Activated T-cell treated with anti-CD3 and anti-CD28 coated beads, Interleukin-2, amount 50 U/mL, for 48 hours (primary cell): ENCODE measurements at regions not wholly inside any gene's neighbourhood (a gene's known extent, or its start where the extent isn't known, plus 50 kb on each side); places are given as distances from the start of the nearest gene placed in this dataset.
"Not testable (repeated sequence)": the region's sequence is repeated elsewhere in the genome, so short reads cannot be mapped to it uniquely, and the experiment has no call there.

ENCODE experiments used
- DNase-seq, 2 experiments: peaks; one replicate each; pipeline ENCODE4 v3.0.0-alpha.2; 2020

DNA sequence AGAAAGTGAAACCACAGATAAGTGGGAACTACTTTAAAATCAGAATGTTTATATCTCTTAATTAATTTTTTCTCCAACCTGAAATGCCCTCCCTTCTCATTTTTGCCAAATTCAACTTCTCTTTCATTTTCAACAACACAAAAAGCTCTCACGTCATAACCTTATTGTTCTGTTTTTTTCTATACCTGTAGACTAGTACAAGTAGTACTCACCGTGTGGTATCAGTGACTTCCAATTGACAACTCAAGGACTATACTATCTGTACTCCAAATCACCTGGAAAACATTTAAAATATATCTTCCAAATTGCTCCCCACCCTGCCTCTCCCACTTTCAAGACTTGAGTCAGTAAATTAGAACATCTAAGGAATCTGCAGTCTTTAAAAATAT is 72.8 kb upstream of the ZNF280D start:
- DNase-seq, result no peak

DNA sequence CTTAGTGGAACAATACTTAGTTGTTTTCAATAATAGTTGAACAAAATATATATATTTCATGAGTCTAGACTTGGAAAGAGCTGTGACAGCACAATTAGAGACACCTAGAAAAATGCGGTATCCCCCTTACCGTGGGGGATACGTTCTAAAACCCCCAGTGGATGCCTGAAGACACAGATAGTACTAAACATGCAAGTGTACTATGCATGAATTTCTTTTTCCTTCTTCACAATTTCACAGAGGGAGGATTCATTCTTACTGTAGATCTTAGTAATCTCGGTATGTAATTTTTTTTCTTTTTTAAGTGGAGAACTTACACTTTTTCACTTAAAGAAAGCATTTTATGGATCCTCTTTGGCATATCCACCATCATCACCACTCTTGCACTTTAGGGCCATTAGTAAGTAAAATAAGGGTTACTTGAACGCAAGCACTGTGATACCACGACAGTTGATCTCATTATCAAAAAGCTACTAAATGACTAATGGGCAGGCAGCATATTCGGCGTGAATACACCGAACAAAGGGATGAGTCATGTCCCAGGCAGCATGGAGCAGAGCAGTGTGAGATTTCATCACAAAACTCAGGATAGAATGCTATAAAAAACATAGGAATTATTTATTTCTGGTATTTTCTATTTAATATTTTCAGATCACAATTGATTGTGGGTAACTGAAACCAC is 72.3 kb upstream of the ZNF280D start:
- peak in 1 of 2 experiments; percentile 32 for DNase-seq

GRCh38 chr15:56804938-56805337 is 71.6 kb upstream of the ZNF280D start:
- DNase-seq, result no peak

DNA sequence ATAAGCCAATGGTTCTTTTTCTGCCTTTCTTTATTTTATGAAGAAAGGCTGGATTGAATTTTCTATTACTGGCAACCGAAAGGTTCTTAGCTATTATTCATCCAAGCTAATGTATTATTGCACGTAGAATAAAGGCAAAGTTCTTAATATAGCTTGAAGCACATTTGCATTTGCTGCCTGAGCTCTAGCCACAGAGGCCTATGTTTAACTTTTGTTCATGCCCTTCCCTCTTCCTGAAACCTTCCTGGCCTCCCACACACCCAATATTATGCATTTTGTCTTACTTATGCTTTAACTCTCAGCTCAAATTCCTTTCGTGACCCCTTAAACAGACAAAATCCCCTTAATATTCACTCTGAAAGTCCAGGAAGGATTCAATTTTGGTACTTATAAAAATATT is 71.0 kb upstream of the ZNF280D start:
- no peak for DNase-seq

DNA sequence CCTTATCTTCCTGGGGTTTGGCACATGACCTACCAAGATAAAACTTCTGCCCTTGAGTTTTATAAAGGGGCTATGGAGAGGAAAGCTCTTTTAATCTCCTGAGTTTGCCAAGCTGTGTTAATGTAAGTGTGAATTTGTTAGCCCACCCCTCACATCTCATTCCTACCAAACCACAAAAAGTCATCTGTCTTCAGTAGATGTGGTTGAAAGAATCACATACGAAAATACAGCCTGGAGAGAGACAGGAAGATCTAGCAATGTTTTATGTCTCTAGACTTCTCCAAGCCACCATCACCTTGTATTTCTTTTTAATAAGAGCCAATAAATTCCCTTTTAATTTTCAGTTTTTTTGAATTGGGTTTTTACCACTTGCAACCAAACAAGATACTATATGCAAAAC is 68.9 kb upstream of the ZNF280D start:
- no peak for DNase-seq

DNA sequence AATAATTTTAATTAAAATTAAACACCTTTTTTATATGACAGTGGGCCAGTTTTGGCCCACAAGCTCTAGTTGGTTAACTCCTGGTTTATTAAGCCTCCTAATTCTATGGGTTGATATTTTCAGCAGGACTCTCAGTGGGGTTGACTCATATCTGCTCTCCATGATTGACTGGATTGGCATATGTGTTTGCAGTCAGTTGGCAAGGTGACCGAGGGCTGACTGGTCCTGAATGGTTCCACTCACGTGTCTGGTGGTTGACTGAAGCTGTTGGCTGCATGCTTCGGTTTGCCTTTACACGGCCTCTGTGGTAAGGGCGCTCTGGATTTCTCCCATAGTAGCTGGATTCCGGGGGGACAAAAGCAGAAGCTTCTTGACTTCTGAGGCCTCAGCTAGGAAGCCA is 65.3 kb upstream of the ZNF280D start:
- DNase-seq, result peak; percentile 45 to 59

- DNase-seq, result no peak
Measured at GRCh38 chr15:56797720-56798275, 64.5 kb upstream of the ZNF280D start.

DNA sequence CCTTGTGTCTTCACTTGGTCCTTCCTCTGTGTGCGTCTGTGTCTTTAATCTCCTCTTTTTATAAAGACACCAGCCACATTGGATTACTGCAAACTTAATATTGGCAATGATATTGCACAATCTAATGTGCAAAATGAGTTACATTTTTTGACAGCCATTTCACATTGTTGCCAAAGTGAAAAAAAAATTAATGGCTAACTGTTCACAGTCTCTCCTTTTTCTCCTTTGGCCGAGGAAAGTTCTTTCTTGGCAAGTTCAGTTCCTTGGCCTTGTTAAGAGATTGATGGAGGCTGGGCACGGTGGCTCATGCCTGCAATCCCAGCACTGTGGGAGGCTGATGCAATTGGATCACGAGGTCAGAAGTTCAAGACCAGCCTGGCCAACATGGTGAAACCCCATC is 62.2 kb upstream of the ZNF280D start:
- DNase-seq, result no peak

- DNase-seq, result no peak
Measured at GRCh38 chr15:56794553-56795329, 61.4 kb upstream of the ZNF280D start.

- DNase-seq, result no peak
Measured at GRCh38 chr15:56794165-56794552, 60.9 kb upstream of the ZNF280D start.

DNA sequence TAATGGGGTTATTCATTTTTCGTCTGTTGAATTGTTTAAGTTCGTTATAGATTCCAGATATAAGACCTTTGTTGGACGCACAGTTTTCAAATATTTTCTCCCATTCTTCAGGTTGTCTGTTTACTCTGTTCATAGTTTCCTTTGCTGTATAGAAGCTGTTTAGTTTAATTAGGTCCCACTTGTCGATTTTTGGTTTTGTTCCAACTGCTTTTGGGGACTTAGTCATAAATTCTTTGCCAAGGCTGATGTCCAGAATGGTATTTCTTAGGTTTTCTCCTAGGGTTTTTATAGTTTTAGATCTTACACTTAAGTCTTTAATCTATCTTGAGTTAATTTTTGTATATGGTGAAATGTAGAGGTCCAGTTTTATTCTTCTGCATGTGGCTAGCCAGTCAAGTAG is 58.9 kb upstream of the ZNF280D start:
- DNase-seq, result no peak

DNA sequence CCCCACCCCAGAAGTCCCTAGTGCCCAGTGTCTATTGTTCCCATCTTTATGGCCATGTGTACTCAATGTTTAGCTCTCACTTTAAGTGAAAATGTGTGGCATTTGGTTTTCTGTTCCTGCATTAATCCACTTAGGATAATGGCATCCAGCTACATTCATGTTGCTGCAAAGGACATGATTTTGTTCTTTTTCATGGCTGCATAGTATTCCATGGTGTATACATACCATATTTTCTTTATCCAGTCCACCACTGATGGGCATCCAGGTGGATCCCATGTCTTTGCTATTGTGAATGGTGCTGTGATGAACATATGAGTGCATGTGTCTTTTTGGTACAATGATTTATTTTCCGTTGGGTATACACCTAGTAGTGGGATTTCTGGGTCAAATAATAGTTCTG is 58.2 kb upstream of the ZNF280D start:
- DNase-seq, result not testable (repeated sequence)

DNA sequence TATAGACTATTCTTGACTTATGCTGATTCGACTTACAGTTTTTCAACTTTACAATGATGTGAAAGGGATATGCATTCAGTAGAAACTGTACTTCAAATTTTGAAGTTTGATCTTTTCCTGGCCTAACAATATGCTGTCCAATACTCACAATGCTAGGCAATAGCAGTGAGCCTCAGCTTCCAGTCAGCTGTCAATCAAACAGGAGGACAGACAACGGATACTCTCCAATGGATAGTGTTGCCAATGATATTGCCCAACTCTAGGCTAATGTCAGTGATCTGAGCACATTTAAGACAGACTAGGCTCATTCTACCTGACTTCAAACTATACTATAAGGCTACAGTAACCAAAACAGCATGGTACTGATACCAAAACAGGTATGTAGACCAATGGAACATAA is 55.0 kb upstream of the ZNF280D start:
- DNase-seq, result no peak

DNA sequence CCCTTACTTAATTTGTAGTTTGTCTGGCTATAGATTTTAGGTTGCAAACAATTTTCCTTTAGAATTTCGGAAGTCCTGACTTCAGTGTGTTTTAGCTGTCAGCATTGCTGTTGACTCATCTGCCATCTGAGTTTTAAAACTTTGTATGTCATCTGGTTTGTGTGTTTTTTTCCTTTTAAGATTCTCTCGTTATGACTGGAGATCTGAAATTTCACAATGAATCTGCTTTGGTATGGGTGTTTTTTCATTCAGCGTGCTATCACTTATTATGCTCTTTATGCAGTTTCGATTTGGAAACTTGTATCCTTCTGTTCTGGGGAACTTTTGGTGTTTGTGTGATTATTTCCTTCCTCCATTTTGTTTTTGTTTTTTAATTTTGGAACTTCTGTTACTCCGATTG is 53.7 kb upstream of the ZNF280D start:
- DNase-seq, result no peak

- no peak for DNase-seq
Measured at GRCh38 chr15:56783857-56784661, 50.8 kb upstream of the ZNF280D start.

DNA sequence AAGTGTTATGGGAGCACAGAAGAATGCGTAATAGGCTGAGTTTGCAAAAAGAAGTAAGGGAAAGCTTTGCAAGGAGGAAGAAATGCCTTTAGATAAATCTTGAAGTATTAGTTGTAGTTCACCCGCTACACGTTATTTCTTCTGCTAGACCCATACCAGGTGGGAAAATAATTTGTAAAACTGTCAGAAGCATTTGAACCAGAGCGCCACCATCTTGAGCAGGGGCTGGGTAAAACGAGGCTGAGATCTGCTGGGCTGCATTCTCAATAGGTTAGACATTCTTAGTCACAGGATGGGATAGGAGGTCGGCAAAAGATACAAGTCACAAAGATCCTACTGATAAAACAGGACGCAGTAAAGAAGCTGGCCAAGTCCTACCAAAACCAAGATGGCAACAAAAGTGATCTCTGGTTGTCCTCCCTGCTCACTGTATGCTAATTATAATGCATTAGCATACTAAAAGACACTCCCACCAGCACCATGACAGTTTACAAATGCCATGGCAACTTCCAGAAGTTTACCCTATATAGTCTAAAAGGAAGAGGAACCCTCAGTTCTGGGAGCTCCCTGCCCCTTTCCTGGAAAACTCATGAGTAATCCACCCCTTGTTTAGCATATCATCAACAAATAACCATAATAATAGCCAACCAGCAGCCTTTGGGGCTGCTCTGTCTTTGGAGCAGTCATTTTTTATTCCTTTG is 50.0 kb upstream of the ZNF280D start:
- no peak for DNase-seq
